ENCODE measurements at regions not wholly inside any gene's neighbourhood (a gene's known extent, or its start where the extent isn't known, plus 50 kb on each side); places are given as distances from the start of the nearest gene placed in this dataset.

DNA sequence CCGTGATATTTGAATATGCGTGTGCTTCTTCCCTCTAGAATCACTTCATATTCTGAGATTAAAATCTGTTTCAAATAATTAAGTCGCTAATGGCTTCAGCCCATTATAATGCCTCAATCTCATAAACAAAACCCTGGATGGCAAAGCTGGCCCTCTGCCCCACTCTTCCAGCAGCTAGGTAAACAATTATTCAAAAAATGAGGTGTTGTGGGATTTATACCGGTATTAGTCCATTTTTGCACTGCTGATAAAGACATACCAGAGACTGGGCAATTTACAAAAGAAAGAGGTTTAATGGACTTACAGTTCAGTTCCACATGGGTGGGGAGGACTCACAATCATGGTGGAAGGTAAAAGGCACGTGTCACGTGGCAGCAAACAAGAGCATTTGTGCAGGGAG, 510.4 kb upstream of the ADGRL2 start:
- TF ChIP-seq, protein P1, sequence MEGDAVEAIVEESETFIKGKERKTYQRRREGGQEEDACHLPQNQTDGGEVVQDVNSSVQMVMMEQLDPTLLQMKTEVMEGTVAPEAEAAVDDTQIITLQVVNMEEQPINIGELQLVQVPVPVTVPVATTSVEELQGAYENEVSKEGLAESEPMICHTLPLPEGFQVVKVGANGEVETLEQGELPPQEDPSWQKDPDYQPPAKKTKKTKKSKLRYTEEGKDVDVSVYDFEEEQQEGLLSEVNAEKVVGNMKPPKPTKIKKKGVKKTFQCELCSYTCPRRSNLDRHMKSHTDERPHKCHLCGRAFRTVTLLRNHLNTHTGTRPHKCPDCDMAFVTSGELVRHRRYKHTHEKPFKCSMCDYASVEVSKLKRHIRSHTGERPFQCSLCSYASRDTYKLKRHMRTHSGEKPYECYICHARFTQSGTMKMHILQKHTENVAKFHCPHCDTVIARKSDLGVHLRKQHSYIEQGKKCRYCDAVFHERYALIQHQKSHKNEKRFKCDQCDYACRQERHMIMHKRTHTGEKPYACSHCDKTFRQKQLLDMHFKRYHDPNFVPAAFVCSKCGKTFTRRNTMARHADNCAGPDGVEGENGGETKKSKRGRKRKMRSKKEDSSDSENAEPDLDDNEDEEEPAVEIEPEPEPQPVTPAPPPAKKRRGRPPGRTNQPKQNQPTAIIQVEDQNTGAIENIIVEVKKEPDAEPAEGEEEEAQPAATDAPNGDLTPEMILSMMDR (IDR thresholded peaks at IDR 0.05), result no peak
- TF ChIP-seq POLR2A (IDR thresholded peaks at IDR 0.05), result no peak
